Right hindlimb (tissue), 1 donor: ENCODE measurements at regions not wholly inside any gene's neighbourhood (a gene's known extent, or its start where the extent isn't known, plus 50 kb on each side); places are given as distances from the start of the nearest gene placed in this dataset.
A peak's percentile ranks its signal among the peaks of the same experiment; 100 is the strongest.

Source experiments
- DNase-seq: peaks from one replicate; pipeline ENCODE4 v3.0.0-alpha.2; 2018

DNA sequence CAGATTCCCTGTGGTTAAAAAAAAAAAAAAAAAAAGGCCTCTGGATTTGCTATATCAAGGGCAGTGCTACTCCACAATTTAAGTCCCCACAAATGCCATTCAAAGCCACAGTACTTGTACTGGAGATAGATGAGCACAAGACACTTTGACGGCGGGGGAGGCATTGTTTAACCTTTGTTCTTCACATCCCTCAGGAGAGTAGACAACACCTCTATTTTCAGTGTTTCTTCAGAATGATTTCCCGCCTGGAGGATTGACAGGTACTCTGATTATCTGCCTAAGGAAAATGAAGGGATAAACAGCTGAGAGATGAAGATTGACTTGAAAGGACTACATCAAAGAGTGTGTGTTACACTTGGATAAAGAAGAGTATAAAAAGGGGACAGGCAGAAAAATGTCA is 58.7 kb downstream of the OTOL1 start:
- DNase-seq: no peak

DNA sequence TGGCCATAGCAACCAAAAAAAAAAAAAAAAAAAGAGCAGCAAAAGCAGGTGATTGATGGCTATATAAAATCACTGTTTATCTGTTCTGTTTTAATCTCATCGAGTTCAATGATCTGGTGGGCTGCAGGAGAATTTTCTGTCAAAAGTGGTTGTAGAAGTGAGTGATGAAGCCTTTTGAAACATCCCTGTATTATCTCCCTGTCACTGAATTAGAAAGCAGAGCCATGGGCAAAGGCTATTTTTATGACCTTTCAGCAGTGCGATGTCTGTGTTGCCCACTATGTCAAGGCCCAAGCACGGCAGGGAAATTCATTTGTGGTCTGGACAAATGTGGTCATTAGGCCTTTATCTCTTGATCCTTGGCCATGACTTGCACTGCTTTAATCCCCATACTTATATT is 59.9 kb downstream of the OTOL1 start:
- DNase-seq: no peak

DNA sequence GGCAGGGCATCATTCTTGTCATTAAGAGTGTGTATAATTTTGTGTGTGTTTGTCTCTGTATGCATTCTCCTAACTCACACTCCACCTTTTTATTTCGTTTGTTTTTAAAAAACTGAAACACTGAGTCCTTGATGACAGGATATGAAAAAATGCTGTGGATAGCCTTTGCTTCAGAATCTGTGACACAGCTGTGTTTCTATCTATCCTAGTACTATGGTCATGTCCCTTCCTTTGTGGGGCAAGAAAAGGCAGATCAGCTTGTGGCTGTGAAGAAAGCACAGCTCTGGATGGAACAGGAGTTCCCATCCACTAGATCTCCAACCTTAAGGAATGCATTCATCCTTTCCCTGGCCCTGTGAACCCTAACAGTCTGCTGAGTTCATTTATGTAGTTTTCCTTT is 60.3 kb downstream of the OTOL1 start:
- no peak for DNase-seq

DNA sequence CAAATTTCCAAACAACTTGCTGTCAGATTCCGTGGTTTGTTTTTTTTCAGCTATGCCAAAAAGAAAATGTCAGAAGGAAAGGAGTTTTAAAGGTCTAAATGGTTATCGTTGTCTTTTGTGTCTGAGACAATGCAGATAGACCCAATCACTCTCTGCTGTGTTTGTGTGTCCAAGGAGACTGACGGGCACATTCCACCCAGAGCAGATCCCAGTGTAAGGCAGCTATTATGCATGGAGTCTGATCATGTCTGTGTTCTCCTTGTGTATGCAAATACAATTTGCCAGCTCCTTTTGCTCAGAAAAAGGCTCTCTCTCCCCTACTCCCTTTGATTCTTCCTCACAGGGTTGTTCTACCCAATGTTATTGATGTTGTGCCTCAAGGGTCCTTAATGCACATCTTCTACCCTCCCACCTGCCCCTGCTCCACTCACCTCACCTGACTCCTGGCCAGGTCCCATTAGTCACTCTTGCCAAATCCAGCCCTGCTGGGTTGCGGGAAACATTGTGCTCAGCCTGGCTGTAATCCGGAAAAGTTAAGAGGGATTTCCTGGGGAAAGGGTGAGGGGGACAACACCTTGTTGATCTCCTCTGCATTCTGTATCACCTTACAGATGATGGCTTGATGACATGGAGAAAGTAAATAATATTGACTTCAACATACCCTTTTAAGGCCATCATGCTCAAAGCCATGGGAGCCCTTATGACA is 61.0 kb downstream of the OTOL1 start:
- DNase-seq: no peak

DNA sequence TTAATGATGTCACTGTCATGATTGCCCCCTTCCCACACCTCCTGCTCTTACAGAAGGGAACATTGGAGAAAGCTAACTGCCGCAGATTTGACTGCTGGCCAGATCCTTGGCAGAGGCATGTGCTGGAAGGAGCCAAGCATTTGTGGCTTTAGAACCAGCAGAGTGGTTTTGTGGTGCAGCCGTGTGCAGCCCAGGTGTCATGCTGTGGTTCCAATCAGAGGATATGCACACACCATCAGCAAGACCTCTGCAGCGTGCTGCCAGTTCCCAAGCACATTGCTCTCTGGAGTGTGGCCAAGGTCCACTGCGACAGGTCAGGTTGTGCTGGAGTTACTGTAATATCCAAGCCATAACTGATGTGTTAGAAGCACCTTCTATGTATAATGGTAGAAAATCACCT is 61.6 kb downstream of the OTOL1 start:
- no peak for DNase-seq

DNA sequence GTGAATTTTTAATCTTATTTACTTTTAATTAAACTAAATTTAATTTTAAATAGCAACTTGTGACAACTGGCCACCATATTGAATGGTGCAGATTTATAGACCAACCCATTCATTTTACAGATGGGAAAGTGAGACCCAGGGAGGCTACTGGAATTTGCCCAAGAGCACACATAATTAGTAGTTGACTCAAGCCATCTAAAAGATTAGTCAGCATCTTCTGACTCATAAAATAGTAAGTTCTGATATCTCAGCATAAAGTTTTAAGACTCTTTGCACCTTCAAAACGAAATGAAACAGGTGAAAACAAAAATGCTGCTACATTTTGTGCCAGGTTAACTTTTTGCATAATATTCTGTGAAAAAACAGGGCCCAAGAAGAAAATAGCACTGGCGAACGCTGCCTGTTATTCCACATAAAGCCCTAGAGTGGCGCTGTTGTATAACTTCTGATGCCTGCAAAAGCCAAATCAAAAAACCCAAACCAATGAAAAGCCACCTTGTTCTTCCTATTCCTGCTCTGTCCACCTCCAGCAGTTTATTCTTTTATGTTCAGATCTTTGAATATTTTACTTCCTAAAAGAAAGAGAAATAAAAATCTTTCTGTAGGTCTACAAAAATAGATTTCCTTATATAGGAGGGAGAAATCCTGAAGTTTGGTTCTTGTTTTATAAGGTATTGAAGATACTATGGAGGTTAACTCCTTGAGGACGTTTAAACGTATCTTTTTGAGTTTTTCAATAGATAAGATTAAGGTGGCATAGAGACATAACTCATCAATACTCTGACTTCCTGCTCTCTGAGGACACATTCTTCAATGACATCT is 62.8 kb downstream of the OTOL1 start:
- no peak for DNase-seq

DNA sequence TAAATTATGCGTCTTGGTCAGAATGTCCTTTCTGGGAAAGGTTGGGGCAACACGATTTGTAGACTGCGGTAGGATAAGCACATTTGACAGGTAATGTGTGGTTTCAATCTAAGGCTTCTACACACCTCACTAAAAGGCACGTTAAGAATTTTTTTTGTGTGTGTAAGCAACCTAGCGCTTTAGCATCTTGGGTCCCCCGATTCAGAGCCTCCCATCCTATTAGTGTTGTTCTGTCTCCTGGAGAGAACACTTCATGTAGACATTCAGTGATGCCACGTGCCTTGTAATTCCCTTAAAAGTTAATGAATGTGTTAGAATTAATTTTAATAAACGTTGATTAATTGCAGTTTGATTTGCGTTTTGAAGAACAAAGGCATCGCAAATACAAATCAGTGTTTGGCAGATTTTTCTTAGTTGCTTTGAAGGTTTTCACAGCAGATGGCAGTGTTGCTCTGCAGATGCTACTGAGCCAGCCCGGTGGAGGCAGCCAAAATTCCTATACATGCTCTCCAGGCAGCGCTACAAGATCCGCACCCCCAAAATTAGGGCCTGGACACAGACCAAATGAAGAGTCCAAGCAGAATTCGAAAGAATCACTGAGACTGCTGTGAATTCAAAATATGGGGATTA is 63.5 kb downstream of the OTOL1 start:
- DNase-seq: peak; percentile 72

DNA sequence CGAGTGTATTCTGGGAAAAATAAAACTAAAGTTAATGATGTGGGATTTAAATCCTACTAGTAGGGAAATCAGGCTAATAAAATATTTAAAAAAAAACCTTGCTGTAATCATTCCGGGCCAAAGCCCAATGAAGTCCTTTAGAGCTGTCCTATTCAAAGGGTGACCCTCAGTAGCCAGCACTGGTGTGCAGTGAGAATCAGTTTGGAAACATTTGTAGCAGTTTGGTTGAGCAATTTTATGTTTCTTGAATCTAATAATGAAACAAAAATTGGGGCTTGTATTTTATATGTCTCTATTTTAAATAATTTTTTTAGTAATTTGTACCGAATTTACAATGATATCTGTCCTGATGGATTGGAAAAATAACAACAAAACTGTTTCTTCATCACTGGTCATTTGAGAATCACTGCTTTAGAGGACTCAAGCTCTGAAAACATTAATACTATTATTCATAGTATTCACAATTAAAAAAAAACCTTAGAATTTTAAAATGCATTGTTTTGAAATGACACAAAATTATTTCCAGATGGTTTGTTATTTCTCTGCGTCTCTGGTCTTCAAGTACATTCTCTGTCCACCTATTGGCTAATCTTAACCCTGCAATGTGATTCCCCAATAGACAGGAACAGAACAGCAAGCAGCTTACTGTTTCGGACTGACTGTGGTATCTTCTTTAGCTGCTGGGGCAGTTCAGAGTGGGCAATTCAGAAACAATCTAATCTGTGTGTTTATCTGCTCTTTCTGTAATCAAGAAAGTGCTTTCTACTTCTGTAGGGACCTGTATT is 71.2 kb downstream of the OTOL1 start:
- DNase-seq: no peak

DNA sequence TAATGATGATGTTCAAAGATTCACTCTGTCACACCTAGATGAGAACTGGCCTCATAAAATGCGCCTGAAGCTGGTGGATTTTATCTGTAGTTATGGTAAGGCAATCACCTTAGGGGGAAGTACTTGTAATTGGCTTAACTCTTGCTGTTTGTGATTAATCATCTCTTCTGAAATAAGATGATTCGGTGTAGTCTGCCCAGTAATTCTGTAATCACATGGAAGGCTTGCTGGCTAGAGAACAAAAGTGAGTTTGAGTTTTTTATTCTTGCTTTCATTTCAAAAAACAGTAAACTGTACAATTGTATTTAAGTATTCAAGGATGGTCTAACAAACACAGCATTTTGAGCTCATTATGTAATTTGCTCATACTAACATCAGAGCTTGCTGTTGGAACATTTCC is 72.1 kb downstream of the OTOL1 start:
- no peak for DNase-seq

DNA sequence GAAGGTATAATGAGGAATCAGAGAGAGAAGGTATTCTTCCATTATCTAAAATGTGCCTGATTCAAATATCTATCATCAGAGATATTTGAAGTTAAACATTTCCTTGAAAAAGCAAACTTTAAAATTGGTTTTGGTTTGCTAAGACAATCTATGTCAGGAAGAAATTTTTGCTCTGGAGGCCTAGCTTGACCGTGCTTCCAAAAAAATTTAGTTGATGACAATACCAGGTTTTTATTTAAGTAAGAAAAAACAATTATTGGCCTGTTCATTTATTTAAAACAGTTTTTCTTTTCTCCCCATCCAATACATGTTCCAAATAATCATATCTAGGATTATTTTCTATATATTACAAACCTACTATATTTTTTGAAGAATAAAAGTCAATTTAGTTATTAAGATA is 75.3 kb downstream of the OTOL1 start:
- no peak for DNase-seq

DNA sequence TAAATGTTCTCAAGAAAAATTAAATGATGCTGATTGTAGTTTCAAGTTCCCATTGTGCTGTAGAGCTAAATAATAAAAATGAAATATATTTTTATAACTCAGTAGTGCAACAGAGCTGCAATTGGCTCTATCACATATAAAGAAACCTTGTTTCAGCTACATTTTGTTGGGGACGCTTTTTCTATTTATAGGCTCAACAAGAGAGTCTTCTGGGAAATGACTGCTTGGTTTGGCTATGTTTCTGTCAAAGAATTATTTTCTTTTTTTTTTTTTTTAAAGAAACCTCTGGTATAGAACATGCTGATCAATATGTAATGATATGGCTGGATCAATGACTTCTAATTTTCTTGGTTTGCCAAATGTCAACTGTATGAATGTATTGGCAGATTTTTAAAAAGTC is 76.5 kb downstream of the OTOL1 start:
- DNase-seq: no peak

DNA sequence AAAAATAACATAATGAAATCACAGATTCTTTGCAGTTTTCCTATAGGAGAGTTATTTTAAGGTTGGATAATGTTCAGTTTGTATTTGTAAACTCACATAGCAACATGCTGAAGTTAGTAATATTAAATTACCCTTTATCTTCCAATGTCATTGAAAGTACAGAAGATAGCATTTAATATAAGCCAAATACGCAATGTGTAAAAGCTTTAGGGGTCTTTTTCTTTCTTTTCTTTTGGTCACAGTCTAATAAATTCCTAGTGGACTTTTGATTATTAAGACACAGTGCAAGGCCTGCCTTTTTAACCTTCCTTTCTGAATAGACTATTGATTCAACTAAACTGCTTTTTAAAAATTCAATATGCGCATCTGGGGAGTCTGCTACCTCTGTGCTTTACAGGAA is 79.3 kb downstream of the OTOL1 start:
- no peak for DNase-seq

DNA sequence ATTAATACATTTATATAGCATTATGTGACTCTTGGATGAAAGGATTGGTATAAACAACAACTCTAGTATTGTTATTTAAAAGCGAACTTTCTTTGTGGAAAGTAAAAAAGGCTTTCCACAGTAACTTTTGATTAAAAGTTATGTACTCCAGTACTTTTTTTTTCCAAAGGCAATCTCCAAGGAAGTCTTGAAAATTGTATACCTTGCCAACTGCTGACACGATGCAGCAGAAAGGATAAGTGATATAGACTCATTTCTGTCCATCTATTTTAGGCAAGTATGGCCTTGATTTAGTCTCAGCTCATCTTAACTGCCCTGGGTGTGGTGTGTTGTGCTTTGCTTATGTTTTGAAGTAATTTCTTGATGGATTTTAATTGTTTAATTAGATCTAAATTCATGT is 79.7 kb downstream of the OTOL1 start:
- no peak for DNase-seq

DNA sequence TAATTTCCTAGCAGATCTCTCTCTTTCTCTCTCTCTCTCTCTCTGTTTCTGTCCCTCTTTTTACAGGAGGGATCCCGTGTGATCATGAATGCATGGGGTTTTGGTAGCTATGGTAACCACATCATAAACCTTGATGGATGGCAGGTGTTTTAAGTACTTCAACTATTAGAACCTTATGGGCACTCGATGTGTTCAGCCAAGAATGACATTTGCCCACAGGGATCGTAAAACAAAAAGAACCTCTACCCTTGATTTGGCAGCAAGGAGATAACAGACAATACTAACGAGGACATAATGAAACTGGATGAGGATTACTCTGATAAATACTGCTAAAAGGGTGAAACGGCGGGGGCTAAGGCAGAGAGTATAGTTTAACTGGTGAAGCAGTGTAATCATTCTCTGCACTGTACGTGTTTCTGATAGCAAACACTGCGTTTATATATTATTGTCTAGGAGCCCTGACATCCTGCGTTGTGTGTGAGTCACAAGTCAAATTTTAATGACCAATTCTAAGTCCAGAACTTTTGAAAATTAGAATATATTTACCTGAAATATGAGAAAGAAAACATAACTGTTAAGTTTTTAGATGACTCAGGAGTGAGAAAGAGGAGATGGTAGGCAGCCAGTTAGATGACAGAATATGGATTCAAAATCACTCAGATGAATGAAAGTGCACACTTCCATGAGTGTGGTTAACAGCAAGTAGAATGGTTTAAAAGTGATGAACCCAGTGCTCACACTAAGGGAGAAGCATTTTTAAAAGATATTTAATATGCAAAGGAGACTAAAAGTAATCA is 80.3 kb downstream of the OTOL1 start:
- no peak for DNase-seq

DNA sequence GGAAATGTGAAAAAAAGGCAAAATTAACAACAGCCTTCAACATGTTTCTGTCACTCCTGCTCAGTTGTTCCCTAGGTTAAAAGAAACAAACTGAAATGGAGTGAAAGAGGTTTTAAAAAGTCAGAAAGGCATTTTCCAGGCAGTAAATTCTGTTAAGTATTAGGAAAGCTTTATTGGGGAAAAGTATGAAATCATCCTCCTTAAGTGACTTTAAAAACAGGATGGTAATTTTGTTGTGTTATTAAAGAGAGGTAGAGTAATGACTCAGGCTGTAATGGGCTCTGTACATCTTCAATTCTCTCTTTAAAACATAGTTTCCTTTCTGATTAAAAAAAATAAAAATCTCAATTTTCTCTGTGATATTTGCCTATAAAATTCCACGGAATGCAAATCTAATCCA is 81.1 kb downstream of the OTOL1 start:
- no peak for DNase-seq

DNA sequence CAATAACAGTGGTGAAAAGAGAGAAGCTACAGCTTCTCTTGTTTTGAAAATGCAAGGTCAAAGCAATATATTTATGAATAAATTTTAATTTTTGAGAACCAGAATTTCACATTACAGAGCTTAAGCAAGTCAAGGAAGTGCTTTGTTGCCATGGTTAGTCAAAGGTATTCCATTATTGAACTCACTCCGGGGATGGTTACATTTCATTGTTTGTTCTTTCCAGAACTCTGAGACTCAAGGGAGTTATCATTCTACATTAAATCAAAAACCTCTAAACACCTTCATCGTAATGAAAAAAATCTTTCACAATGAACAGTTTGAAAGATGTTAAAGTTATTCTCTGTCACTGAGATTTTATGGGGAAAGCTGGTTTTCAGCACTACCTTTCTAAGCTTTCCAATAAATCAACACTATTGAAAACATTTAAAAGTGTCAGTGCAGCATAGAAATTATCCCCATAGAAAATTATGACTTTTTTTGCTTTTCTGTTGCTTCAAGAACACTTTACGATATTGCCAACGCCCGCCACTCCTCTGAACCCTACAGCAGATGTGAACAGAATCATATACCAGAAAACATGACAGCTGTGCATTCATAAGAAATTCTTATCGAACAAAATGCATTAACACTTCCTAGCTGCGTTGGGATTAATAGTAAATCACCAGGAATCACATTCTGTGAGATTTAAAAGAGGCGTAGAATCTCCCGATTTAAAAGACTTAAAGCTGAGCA is 83.0 kb downstream of the OTOL1 start:
- DNase-seq: no peak

DNA sequence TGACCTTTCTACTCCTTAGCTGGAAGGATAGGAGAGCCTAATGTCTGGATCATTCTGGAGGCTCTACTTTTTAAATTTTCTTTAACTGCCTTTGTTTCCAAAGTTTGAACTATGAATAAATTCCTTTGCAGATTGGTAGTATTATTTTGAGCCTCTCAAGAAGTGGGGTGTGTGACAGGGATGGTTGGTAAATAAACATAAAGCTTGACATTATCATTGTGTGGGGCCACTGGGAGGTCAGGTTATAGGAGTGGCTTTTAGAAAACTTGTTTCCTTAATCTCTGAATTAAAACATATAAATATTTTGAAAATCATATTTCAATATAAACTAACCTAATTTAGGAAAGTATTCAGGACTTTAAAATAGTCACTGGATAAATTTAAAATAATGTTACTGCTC is 89.3 kb downstream of the OTOL1 start:
- no peak for DNase-seq

DNA sequence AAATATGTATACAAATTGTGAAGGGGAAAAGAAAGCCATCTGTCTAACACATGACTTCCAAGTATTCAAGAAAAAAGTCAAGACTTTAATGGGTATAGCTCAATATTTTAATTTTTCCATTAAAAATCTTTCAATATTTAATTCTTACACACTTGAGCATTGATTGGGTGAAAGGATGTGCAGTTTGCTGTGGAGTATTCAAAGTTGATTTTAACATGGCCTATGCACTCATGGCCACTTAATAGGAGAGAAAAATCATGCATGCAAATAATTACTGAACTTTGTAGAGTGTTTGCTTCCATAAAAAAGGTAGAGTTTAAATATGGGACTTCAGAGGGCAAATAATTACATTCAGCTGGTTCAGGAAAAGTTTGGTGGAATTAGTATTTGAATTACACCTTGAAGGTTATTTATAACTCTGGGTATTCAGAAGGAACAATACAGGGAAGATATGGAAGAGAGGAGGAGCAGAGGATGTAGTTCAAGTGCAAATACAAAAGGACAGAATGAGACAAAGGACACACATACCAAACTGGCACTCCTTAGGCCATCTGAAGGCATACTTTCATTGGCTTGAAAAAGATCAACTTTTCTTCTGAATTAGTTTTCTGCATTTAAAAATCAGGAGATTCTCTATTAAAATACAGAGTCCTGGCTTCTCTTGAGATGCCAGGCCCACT is 90.1 kb downstream of the OTOL1 start:
- no peak for DNase-seq

DNA sequence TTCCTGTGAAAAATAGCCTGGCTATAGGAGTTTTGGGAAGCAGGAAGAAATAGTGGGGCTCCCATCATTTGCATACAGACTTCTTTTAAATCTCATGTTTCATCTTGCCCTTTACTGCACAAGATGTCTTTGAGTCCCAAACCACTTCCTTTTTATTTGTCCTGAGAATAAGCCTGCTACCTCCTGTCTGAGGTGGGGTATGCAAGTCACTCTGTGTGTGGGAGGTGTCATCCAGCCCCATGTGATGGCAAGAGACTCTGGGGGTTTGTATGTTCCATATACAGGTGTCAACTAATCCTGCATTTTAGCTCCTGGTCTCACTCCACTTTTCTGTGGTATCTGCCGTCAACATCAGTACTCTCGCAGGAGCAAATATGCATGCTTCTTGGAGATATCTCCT is 102.0 kb downstream of the OTOL1 start:
- DNase-seq: no peak

DNA sequence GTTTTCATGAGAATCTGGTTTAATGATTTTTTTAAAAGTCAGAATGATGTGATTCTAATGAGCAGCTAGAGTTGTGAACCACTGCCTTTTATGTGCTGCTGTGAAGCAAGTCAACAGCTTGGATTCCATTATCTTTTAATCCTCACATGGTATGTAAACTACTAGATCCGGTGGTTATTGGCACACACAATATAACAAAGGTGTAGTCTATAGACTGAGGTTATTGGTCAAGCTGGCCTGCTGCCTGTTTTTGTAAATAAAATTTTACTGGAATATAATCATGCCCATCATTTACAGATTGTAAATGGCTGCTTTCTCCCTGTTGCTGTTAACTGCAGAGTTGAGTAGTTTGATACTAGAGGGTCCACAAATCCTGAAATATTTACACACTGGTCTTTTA is 103.1 kb downstream of the OTOL1 start:
- DNase-seq: no peak

DNA sequence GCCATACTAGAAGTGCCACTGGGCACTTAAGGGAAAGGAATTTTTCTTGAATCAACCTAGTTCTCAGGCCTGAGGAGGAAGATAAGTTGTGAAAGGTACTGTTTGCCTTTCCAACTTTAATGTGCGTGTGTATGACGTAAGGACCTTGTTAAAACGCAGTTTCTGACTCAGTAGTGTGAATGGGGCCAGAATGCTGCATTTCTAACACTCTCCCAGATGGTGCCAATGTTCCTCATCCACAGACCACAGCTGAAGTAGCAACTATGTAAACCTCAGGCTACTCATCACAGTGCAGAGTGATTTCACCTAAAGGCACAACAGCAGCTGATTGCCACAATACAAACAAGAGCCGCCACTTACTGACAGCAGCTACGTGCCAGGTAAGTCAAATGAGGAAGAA is 103.6 kb downstream of the OTOL1 start:
- no peak for DNase-seq
